Neural cell (in vitro differentiated cells): ENCODE measurements at regions not wholly inside any gene's neighbourhood (a gene's known extent, or its start where the extent isn't known, plus 50 kb on each side); places are given as distances from the start of the nearest gene placed in this dataset.
"Not testable (repeated sequence)": the region's sequence is repeated elsewhere in the genome, so short reads cannot be mapped to it uniquely, and the experiment has no call there.

ENCODE experiments used
- H2AFZ ChIP-seq: fragments of 200-600, 300-800 bp; sonication (generic), shearing (Covaris generic); 2 replicates; pipeline ENCODE4 v1.6.0; 2014; ENCODE audit warnings: low read depth, mild to moderate bottlenecking, antibody characterized with exemption, low read length, moderate library complexity
- H3F3A ChIP-seq: fragments of 200-600 bp; shearing (Covaris generic); 2 replicates; pipeline ENCODE4 v1.6.1; 2016; ENCODE audit warnings: mild to moderate bottlenecking, moderate library complexity, mixed read lengths, antibody characterized with exemption, low read length; ENCODE audit not compliant: insufficient read depth, poor library complexity, severe bottlenecking
- H3K27ac ChIP-seq: fragments of 200-600, 300-800 bp; sonication (generic), shearing (Covaris generic); 2 replicates; pipeline ENCODE4 v1.5.1; 2014; ENCODE audit warnings: mild to moderate bottlenecking, low read length, moderate library complexity
- H3K27me3 ChIP-seq: fragments of 300-800, 200-600 bp; sonication (generic), shearing (Covaris generic); 2 replicates; pipeline ENCODE4 v1.6.0; 2014; ENCODE audit warnings: mild to moderate bottlenecking, low read depth, low read length, moderate library complexity; ENCODE audit not compliant: insufficient read depth
- H3K36me3 ChIP-seq: fragments of 300-800, 200-600 bp; sonication (generic), shearing (Covaris generic); 2 replicates; pipeline ENCODE4 v1.5.1; 2014; ENCODE audit warnings: mild to moderate bottlenecking, antibody characterized with exemption, low read length, moderate library complexity; ENCODE audit not compliant: insufficient read depth
- H3K4me2 ChIP-seq: fragments of 300-800, 200-600 bp; sonication (generic), shearing (Covaris generic); 2 replicates; pipeline ENCODE4 v1.6.0; 2014; ENCODE audit warnings: mild to moderate bottlenecking, low read length
- H3K4me3 ChIP-seq: fragments of 300-800, 200-600 bp; sonication (generic), shearing (Covaris generic); 2 replicates; pipeline ENCODE4 v1.5.1; 2014; ENCODE audit warnings: mild to moderate bottlenecking, low read length, moderate library complexity
- H3K79me2 ChIP-seq: fragments of 200-600 bp; shearing (Covaris generic); replicated peaks from 2 replicates; pipeline ENCODE4 v1.6.0; 2014; ENCODE audit warnings: mild to moderate bottlenecking, low read length, moderate library complexity; ENCODE audit not compliant: insufficient read depth
- H3K9ac ChIP-seq: fragments of 300-800, 200-600 bp; sonication (generic), shearing (Covaris generic); 2 replicates; pipeline ENCODE4 v1.6.1; 2016; ENCODE audit warnings: mild to moderate bottlenecking, low read length, mixed read lengths
- H3K9me2 ChIP-seq: fragments of 200-600 bp; shearing (Covaris generic); 2 replicates; pipeline ENCODE4 v1.6.1; 2016; ENCODE audit warnings: mild to moderate bottlenecking, low read length, mixed read lengths; ENCODE audit not compliant: insufficient read depth
- H3K9me3 ChIP-seq: fragments of 200-600, 300-800 bp; sonication (generic), shearing (Covaris generic); 2 replicates; pipeline ENCODE4 v1.6.1; 2016; ENCODE audit warnings: mild to moderate bottlenecking, mixed run types, low read length, moderate library complexity, mixed read lengths
- H4K20me1 ChIP-seq: fragments of 200-600 bp; shearing (Covaris generic); 2 replicates; pipeline ENCODE4 v1.6.1; 2016; ENCODE audit warnings: mild to moderate bottlenecking, mixed run types; ENCODE audit not compliant: insufficient read depth
- EP300 ChIP-seq: fragments of 450-650 bp; conservative IDR thresholded peaks from 2 replicates; pipeline ENCODE4 v1.6.1; 2014; ENCODE audit warnings: antibody characterized with exemption, mild to moderate bottlenecking, moderate library complexity; ENCODE audit not compliant: poor library complexity, severe bottlenecking
- EZH2 ChIP-seq: fragments of 200-600, 300-800 bp; shearing (Covaris generic), sonication (generic); IDR thresholded peaks from 2 replicates; pipeline ENCODE4 v1.6.1; 2014; ENCODE audit warnings: antibody characterized with exemption, low read length, borderline replicate concordance, mild to moderate bottlenecking; ENCODE audit not compliant: insufficient read depth, poor library complexity, severe bottlenecking
- MXI1 ChIP-seq: fragments of 450-650 bp; conservative IDR thresholded peaks from 2 replicates; pipeline ENCODE4 v1.6.1; 2014; ENCODE audit warnings: antibody characterized with exemption, mild to moderate bottlenecking; ENCODE audit not compliant: poor library complexity, severe bottlenecking
- POLR2AphosphoS5 ChIP-seq: IDR thresholded peaks from 2 replicates; pipeline ENCODE4 v1.6.1; 2012
- RAD21 ChIP-seq: fragments of 450-650 bp; conservative IDR thresholded peaks from 2 replicates; pipeline ENCODE4 v1.6.1; 2014; ENCODE audit warnings: antibody characterized with exemption, mild to moderate bottlenecking, moderate library complexity
- SMC3 ChIP-seq: fragments of 450-650 bp; conservative IDR thresholded peaks from 2 replicates; pipeline ENCODE4 v1.6.1; 2014; ENCODE audit warnings: antibody characterized with exemption, mild to moderate bottlenecking, moderate library complexity; ENCODE audit not compliant: poor library complexity
- TAF1 ChIP-seq: IDR thresholded peaks from 2 replicates; pipeline ENCODE4 v1.6.1; 2012; ENCODE audit warnings: low read depth
- TF ChIP-seq, protein P1 (sequence below): IDR thresholded peaks from 2 replicates; pipeline ENCODE4 v1.6.1; 2012; ENCODE audit warnings: borderline replicate concordance
- TF ChIP-seq, protein P2 (sequence below): fragments of 450-650 bp; IDR thresholded peaks from 2 replicates; pipeline ENCODE4 v1.5.1; 2014; ENCODE audit warnings: antibody characterized with exemption, mild to moderate bottlenecking, moderate library complexity; ENCODE audit not compliant: poor library complexity, severe bottlenecking

DNA sequence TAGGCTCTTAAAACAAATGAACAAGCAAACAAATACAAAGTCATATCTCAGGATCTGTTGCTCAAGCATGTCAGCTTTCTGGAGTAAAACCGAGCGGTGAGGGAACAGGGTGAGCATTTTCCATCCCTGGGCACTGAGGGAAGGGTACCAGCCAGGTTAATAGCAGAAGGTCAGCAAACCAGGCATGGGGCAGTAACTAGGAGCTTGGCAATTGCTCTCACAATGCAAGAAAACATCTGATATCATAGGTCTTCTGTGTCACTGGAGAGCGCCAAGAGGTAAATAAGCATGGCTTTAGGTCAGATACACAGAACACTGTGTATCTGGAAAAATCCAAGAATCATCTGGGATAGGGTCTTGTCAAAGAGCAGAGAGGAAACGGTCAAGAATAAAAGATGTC lies 521.7 kb upstream of the AUTS2 start:
- Histone ChIP-seq H3K4me2 (no peak overlapping the region), H3K9me2 (no peaks in the 10 kb centered on the region), H3K9me3 (no peaks in the 10 kb centered on the region), H3K27ac (no peak overlapping the region), H4K20me1 (no peaks in the 10 kb centered on the region), H3K9ac (no peak overlapping the region), H3F3A (no peaks in the 10 kb centered on the region), H3K27me3 (no peaks in the 10 kb centered on the region), H3K4me3 (no peak overlapping the region), H3K79me2 (no peaks in the 10 kb centered on the region), H2AFZ (no peak overlapping the region), H3K36me3 (no peaks in the 10 kb centered on the region)
- TF ChIP-seq SMC3 = no peak
- TF ChIP-seq POLR2AphosphoS5 = no peak
- TF ChIP-seq TAF1 = no peak
- TF ChIP-seq, protein P1, sequence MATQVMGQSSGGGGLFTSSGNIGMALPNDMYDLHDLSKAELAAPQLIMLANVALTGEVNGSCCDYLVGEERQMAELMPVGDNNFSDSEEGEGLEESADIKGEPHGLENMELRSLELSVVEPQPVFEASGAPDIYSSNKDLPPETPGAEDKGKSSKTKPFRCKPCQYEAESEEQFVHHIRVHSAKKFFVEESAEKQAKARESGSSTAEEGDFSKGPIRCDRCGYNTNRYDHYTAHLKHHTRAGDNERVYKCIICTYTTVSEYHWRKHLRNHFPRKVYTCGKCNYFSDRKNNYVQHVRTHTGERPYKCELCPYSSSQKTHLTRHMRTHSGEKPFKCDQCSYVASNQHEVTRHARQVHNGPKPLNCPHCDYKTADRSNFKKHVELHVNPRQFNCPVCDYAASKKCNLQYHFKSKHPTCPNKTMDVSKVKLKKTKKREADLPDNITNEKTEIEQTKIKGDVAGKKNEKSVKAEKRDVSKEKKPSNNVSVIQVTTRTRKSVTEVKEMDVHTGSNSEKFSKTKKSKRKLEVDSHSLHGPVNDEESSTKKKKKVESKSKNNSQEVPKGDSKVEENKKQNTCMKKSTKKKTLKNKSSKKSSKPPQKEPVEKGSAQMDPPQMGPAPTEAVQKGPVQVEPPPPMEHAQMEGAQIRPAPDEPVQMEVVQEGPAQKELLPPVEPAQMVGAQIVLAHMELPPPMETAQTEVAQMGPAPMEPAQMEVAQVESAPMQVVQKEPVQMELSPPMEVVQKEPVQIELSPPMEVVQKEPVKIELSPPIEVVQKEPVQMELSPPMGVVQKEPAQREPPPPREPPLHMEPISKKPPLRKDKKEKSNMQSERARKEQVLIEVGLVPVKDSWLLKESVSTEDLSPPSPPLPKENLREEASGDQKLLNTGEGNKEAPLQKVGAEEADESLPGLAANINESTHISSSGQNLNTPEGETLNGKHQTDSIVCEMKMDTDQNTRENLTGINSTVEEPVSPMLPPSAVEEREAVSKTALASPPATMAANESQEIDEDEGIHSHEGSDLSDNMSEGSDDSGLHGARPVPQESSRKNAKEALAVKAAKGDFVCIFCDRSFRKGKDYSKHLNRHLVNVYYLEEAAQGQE = no peak
- TF ChIP-seq EZH2 = no peak
- TF ChIP-seq, protein P2, sequence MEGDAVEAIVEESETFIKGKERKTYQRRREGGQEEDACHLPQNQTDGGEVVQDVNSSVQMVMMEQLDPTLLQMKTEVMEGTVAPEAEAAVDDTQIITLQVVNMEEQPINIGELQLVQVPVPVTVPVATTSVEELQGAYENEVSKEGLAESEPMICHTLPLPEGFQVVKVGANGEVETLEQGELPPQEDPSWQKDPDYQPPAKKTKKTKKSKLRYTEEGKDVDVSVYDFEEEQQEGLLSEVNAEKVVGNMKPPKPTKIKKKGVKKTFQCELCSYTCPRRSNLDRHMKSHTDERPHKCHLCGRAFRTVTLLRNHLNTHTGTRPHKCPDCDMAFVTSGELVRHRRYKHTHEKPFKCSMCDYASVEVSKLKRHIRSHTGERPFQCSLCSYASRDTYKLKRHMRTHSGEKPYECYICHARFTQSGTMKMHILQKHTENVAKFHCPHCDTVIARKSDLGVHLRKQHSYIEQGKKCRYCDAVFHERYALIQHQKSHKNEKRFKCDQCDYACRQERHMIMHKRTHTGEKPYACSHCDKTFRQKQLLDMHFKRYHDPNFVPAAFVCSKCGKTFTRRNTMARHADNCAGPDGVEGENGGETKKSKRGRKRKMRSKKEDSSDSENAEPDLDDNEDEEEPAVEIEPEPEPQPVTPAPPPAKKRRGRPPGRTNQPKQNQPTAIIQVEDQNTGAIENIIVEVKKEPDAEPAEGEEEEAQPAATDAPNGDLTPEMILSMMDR = no peak
- TF ChIP-seq RAD21 = no peak
- no peak for TF ChIP-seq MXI1
- no peak for TF ChIP-seq EP300

DNA sequence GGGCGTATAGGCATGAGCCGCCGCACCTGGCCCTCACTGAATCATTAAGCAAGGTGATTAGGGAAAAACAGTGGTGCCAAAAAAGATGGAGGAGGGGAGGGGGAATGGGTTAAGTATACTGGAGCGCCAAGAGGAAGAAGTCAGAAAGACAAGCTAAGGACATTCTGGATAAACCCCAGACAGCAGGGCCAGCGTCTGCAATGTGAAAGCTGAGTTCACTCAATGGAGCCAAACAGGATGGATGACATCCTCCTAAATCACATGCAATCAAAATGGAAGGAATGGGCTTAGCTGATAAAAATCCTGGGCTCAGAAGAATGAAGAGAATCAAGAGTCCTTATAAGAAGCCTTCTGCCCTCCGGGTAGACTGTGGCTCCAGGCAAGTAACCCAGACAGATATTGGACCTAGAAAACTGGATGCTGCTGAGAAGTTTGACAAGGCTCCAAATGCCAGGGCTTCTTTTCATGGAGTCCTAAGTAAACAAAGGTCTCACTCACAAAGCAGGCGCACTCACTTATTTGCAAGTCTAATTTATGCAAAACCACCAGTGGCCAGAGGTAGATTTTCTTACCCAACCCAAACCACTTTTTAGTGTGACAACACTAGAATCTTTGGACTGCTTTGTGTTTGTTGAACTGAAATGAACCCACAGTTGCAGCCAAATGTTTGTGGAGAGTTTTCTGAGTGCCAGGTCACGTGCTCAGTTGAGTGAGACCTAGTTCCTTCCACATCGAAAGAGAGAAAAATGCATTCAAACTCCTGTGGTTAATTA lies 519.1 kb upstream of the AUTS2 start:
- H4K20me1 ChIP-seq = no peaks in the 10 kb centered on the region
- H3K79me2 ChIP-seq = no peaks in the 10 kb centered on the region
- H3K36me3 ChIP-seq = no peaks in the 10 kb centered on the region
- no peaks in the 10 kb centered on the region for H3K9me2 ChIP-seq
- H3K4me2 ChIP-seq = no peak overlapping the region
- no peak overlapping the region for H3K9ac ChIP-seq
- H3K4me3 ChIP-seq = no peak overlapping the region
- H3K9me3 ChIP-seq = no peaks in the 10 kb centered on the region
- H2AFZ ChIP-seq = no peak overlapping the region
- no peaks in the 10 kb centered on the region for H3K27me3 ChIP-seq
- no peak overlapping the region for H3K27ac ChIP-seq
- no peaks in the 10 kb centered on the region for H3F3A ChIP-seq
- TF ChIP-seq TAF1 (no peak), RAD21 (no peak), MXI1 (no peak), SMC3 (no peak), EP300 (no peak), EZH2 (no peak)
- TF ChIP-seq, protein P2 = no peak
- TF ChIP-seq, protein P1 = no peak

DNA sequence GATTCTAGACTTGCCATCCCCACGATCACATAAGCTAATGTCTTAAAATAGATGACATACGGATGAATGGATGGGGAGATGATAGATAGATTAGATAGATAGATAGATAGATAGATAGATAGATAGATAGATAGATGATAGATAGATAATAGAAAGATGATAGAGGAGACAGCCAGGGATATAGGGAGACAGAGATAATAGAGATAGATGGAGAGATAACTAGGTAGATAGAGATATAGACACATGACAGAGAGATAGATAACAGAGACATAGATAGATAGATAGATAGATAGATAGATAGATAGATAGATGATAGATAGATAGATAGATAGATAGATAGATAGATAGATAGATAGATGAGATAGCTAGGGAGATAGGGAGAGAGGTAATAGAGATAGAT lies 511.0 kb upstream of the AUTS2 start:
- not testable (repeated sequence) for H3K4me2 ChIP-seq, H3K9ac ChIP-seq, H3K9me2 ChIP-seq, H3K4me3 ChIP-seq, H3F3A ChIP-seq, H4K20me1 ChIP-seq, H3K9me3 ChIP-seq, H3K27me3 ChIP-seq, H3K79me2 ChIP-seq, H3K27ac ChIP-seq, H2AFZ ChIP-seq, H3K36me3 ChIP-seq
